Stomach (tissue), 4 donors: ENCODE measurements at regions not wholly inside any gene's neighbourhood (a gene's known extent, or its start where the extent isn't known, plus 50 kb on each side); places are given as distances from the start of the nearest gene placed in this dataset.

Experiments used
- CTCF ChIP-seq, 7 experiments: fragments of 450-650 bp in 4 of 7; fragments of 200-600 bp in 3 of 7; sonication (generic) in 3 of 7; IDR thresholded peaks; one replicate each; pipeline ENCODE4 v1.5.1; 2016 to 2019; ENCODE audit warnings: antibody characterized with exemption in 7 of 7, control low read depth in 2 of 7, mild to moderate bottlenecking in 1 of 7
- EP300 ChIP-seq: sonication (generic); formaldehyde crosslinking; IDR thresholded peaks from one replicate; pipeline ENCODE4 v1.6.1; 2017; ENCODE audit warnings: antibody characterized with exemption
- POLR2AphosphoS5 ChIP-seq, 3 donors: sonication (generic); formaldehyde crosslinking; IDR thresholded peaks; one replicate each; pipeline ENCODE4 v1.6.1; 2016; ENCODE audit warnings: antibody characterized with exemption in 3 of 3

GRCh38 chr11:116262370-116262769, 510.4 kb downstream of the BUD13 start:
- TF ChIP-seq POLR2AphosphoS5 (IDR thresholded peaks at IDR 0.05) (no peak), EP300 (no peak), CTCF (IDR thresholded peaks at IDR 0.05) (no peak)
